ENCODE measurements at regions not wholly inside any gene's neighbourhood (a gene's known extent, or its start where the extent isn't known, plus 50 kb on each side); places are given as distances from the start of the nearest gene placed in this dataset.
"Not testable (repeated sequence)": the region's sequence is repeated elsewhere in the genome, so short reads cannot be mapped to it uniquely, and the experiment has no call there.

DNA sequence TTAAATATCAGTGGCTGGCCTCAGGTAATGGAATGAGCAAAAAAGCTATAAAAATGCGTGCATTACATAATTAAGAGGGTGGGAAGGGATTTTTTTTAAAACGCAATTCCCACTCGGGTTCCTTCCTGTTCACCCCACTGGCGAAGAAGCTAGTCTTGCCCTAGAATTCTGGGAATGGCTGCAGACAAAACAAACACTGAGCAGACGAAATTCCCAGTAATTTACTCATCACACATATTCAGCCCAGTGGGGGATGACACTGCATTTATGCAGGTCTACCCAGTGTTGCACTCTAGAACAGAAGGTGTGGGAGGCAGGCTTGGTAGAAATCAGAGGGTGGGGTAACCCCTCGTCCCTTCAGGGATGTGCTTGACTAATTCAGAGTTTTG, 2695.0 kb upstream of the DEFB115 start:
- DNase-seq: peak in 15 of 42 donors; percentile 8 to 65 (median 28)
- intact Hi-C loops (cut with DNase I): no loop called here

GRCh38 chr20:28562899-28563521, 2694.5 kb upstream of the DEFB115 start:
- intact Hi-C loops (cut with DNase I); DNase-seq: not testable (repeated sequence)

DNA sequence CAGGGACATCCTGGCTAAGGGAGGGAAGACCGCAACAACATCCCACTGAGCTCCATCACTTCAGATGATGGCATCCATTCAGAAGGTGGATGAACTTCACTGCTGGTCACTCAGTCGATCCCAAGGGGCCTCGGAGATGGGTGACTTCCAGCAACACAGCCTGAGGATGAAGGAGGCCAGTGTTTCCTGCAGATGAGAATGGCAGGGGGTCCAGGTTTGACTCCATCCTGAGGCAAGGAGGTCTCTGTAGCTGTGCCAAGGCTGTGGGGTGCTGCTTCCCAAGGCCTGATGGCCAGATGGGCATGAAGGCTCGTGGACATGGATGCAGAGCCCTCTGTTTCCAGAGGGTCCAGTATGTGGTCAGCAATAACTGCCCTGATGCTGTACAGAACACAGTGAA, 2693.4 kb upstream of the DEFB115 start:
- intact Hi-C loops (cut with DNase I): not testable (repeated sequence)
- peak in 1 of 42 donors; percentile 5 for DNase-seq

GRCh38 chr20:28564688-28565463, 2692.6 kb upstream of the DEFB115 start:
- DNase-seq; intact Hi-C loops (cut with DNase I): not testable (repeated sequence)

DNA sequence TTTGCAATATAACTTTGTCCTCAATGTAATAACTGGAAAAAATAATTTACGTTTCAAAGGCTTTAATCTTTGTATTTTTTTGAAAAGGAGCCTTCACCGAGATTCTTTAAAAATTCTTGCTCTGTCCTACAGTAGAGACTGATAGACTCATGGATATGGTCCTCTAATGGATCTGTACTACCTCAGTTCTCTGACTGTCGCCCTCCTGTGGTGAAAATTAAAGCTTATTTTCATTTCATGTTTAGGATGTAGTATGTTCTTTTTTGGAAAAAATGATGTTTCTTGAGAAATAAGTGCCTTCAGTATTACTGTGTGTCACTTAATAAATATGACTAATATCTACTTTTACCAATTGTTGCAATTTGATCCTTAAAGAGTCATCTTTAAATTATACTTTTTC, 2681.5 kb upstream of the DEFB115 start:
- intact Hi-C loops (cut with DNase I); DNase-seq: not testable (repeated sequence)

- intact Hi-C loops (cut with DNase I); DNase-seq: not testable (repeated sequence)
These were observed 2665.8 kb upstream of the DEFB115 start for GRCh38 chr20:28591680-28592079.

DNA sequence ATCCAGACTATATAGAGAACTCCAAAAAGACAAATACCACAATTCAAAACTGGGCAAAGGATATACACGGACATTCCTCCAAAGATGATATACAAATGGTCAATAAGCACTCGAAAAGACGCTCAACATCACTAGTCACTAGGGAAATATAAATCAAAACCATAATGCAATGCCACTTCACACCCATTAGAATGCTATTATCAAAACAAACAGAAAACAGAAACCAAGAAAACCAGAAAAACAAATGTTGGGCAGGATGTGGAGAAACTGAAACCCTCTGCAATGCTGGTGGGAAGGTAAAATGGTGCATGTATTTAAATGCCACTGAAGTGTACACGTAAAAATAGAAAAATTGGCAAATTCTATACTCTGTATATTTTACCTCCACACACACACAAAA, 2664.1 kb upstream of the DEFB115 start:
- DNase-seq; intact Hi-C loops (cut with DNase I): not testable (repeated sequence)

DNA sequence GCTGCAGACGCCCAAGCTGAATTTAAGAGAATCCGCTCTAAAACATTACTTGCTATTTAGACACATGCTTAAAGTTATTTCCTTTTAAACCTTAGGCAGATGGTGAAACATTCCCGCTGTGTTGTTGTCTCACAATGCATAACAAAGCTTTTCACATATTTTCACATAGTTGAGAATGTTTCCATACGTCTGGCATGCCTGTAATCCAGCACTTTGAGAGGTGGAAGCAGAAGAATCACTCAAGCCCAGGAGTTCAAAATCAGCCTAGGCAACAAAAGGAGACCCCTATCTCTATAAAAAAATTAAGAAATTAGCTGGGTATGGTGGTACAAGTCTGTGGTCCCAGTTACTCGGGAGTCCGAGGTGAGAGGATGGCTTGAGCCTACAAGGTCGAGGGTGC, 2663.0 kb upstream of the DEFB115 start:
- DNase-seq; intact Hi-C loops (cut with DNase I): not testable (repeated sequence)

DNA sequence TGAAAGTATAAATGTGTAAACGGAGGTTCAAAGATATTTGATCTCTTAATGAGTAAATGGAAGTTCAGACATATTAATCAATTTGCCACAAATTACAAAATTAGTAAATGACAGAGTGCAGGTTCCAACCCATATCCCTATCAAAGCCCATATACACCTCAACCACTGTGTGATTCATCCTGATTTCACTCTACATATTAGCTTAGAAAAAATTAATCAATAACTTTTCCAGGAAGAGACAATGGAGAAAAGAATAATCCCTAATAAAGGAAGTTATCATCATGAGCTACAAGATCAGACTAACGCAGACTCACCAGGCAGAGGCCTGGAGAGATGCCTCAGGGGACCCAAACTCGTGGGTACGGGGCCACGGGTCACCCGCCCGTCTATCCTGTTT, 2655.5 kb upstream of the DEFB115 start:
- DNase-seq; intact Hi-C loops (cut with DNase I): not testable (repeated sequence)

GRCh38 chr20:28602403-28603217, 2654.9 kb upstream of the DEFB115 start:
- peak; percentile 54 to 95 (median 86) for DNase-seq
- intact Hi-C loops (cut with DNase I): not testable (repeated sequence)

GRCh38 chr20:28603218-28603577, 2654.3 kb upstream of the DEFB115 start:
- DNase-seq; intact Hi-C loops (cut with DNase I): not testable (repeated sequence)

DNA sequence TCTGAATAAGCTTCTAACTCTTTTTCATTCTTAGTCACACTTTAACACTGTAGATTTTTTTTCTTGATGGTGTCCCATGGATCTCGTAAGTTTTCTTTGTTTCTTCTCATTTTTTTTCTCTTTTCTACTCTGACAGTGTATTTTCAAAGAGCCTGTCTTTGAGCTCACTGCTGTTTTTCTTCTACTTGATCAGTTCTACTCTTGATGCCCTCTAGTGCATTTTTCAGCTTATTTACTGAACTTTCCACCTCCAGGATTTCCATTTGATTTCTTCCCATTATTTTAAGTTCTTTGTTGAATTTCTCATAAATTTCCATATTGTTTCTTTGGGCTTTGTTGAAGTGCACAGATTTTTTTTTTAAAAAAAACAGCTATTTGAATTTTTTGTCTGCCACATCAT, 2641.1 kb upstream of the DEFB115 start:
- intact Hi-C loops (cut with DNase I): no loop called here
- no peak for DNase-seq

GRCh38 chr20:28619956-28620651, 2637.4 kb upstream of the DEFB115 start:
- intact Hi-C loops (cut with DNase I): not testable (repeated sequence)

DNA sequence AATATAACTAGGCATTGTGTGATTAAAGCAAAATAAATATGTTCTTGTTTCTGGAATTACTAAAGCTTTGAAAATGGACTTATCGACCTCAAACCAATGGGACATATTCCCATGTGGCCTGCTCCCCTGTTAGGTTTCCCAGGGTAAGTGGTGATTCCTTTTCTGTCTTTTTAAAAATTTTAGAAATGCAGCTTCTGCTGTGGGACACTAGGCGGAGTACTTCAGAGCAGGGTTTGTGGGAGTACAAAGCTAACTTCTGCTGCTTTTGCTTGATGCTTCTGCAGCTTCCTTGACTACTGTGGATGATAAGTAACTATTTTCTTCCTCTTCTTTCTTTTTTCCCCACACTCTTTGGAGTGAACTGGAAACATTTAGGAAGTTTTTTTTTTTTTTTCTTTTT, 2632.4 kb upstream of the DEFB115 start:
- intact Hi-C loops (cut with DNase I); DNase-seq: not testable (repeated sequence)

More at GRCh38 chr20:28619956-28620651, 2637.4 kb upstream of the DEFB115 start:
- not testable (repeated sequence) for DNase-seq

- DNase-seq; intact Hi-C loops (cut with DNase I): not testable (repeated sequence)
These were observed 2616.6 kb upstream of the DEFB115 start for GRCh38 chr20:28640831-28641230.
